GM12878 (cell line): ENCODE measurements at regions not wholly inside any gene's neighbourhood (a gene's known extent, or its start where the extent isn't known, plus 50 kb on each side); places are given as distances from the start of the nearest gene placed in this dataset.

ENCODE experiments used
- DPF2 ChIP-seq: fragments of 450-650 bp; IDR thresholded peaks from 2 replicates; pipeline ENCODE4 v1.6.1; 2017; ENCODE audit warnings: mild to moderate bottlenecking
- FOXM1 ChIP-seq: IDR thresholded peaks from 2 replicates; pipeline ENCODE4 v1.6.1; 2012; ENCODE audit warnings: low read depth, mild to moderate bottlenecking, inconsistent platforms, low read length, moderate library complexity
- HDGF ChIP-seq: fragments of 450-650 bp; IDR thresholded peaks from 2 replicates; pipeline ENCODE4 v1.6.1; 2016; ENCODE audit warnings: antibody characterized with exemption
- JUNB ChIP-seq: IDR thresholded peaks from 2 replicates; pipeline ENCODE4 v1.6.1; 2016; ENCODE audit warnings: antibody characterized with exemption, mild to moderate bottlenecking
- KAT2A ChIP-seq: conservative IDR thresholded peaks from 2 replicates; pipeline ENCODE4 v1.6.1; 2011; ENCODE audit warnings: low read depth, low read length; ENCODE audit not compliant: control insufficient read depth
- PAX8 ChIP-seq: fragments of 450-650 bp; IDR thresholded peaks from 2 replicates; pipeline ENCODE4 v1.6.1; 2017; ENCODE audit warnings: mild to moderate bottlenecking, moderate library complexity
- SIN3A ChIP-seq: IDR thresholded peaks from 2 replicates; pipeline ENCODE4 v1.6.1; 2012; ENCODE audit warnings: low read depth, low read length, improper control_type of control experiment
- SMAD1 ChIP-seq: fragments of 450-650 bp; IDR thresholded peaks from 2 replicates; pipeline ENCODE4 v1.6.1; 2018; ENCODE audit warnings: mild to moderate bottlenecking, low read depth; ENCODE audit not compliant: partially characterized antibody
- TCF12 ChIP-seq: IDR thresholded peaks from 2 replicates; pipeline ENCODE4 v1.6.1; 2011; ENCODE audit warnings: low read depth, mild to moderate bottlenecking, low read length
- ZSCAN29 ChIP-seq: fragments of 450-650 bp; IDR thresholded peaks from 2 replicates; pipeline ENCODE4 v1.6.1; 2017; ENCODE audit warnings: mild to moderate bottlenecking, moderate library complexity
- TF ChIP-seq, protein P1 (sequence below): fragments of 450-650 bp; formaldehyde crosslinking; IDR thresholded peaks from 2 replicates; pipeline ENCODE4 v1.4.0; 2020; ENCODE audit warnings: mild to moderate bottlenecking, moderate library complexity
- TF ChIP-seq, protein P2 (sequence below): IDR thresholded peaks from 2 replicates; pipeline ENCODE4 v1.6.1; 2012; ENCODE audit warnings: low read depth, low read length, improper control_type of control experiment

DNA sequence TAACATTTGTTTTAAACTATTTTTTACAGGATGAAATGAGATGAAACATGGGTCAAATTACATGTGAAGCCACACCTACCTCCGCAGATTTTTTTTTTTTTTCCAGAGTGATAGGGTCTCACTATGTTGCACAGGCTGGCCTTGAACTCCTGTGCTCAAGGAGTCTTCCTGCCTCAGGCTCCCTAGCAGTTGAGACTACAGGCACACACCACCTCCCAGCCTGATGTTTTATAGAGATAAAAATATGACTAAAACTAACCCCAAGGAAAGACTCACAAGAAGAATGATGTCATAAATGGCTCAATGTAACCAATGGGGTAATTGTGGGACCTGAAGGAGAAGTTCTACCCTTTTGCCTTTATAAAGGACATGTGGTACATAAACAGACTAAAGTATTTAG, 52.3 kb upstream of the SOX6 start (continued):
- no peak for TF ChIP-seq ZSCAN29
- no peak for TF ChIP-seq KAT2A
- TF ChIP-seq, protein P1, sequence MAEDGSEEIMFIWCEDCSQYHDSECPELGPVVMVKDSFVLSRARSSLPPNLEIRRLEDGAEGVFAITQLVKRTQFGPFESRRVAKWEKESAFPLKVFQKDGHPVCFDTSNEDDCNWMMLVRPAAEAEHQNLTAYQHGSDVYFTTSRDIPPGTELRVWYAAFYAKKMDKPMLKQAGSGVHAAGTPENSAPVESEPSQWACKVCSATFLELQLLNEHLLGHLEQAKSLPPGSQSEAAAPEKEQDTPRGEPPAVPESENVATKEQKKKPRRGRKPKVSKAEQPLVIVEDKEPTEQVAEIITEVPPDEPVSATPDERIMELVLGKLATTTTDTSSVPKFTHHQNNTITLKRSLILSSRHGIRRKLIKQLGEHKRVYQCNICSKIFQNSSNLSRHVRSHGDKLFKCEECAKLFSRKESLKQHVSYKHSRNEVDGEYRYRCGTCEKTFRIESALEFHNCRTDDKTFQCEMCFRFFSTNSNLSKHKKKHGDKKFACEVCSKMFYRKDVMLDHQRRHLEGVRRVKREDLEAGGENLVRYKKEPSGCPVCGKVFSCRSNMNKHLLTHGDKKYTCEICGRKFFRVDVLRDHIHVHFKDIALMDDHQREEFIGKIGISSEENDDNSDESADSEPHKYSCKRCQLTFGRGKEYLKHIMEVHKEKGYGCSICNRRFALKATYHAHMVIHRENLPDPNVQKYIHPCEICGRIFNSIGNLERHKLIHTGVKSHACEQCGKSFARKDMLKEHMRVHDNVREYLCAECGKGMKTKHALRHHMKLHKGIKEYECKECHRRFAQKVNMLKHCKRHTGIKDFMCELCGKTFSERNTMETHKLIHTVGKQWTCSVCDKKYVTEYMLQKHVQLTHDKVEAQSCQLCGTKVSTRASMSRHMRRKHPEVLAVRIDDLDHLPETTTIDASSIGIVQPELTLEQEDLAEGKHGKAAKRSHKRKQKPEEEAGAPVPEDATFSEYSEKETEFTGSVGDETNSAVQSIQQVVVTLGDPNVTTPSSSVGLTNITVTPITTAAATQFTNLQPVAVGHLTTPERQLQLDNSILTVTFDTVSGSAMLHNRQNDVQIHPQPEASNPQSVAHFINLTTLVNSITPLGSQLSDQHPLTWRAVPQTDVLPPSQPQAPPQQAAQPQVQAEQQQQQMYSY (CRISPR knock-in tag): no peak
- TF ChIP-seq, protein P2, sequence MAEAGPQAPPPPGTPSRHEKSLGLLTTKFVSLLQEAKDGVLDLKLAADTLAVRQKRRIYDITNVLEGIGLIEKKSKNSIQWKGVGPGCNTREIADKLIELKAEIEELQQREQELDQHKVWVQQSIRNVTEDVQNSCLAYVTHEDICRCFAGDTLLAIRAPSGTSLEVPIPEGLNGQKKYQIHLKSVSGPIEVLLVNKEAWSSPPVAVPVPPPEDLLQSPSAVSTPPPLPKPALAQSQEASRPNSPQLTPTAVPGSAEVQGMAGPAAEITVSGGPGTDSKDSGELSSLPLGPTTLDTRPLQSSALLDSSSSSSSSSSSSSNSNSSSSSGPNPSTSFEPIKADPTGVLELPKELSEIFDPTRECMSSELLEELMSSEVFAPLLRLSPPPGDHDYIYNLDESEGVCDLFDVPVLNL: no peak
- TF ChIP-seq DPF2: no peak
- no peak for TF ChIP-seq HDGF
- TF ChIP-seq JUNB: no peak
- TF ChIP-seq FOXM1: no peak
- TF ChIP-seq PAX8: no peak
- no peak for TF ChIP-seq SMAD1
- TF ChIP-seq TCF12: no peak
- no peak for TF ChIP-seq SIN3A
